HL-60 (cell line): ENCODE measurements at regions not wholly inside any gene's neighbourhood (a gene's known extent, or its start where the extent isn't known, plus 50 kb on each side); places are given as distances from the start of the nearest gene placed in this dataset.

ENCODE experiments used
- DNase-seq, 2 experiments: peaks; one replicate each; pipeline ENCODE4 v3.0.0-alpha.2; 2010 to 2020; ENCODE audit warnings: low read depth in 1 of 2, low spot score in 1 of 2
- H3K27ac ChIP-seq: fragments of 250-450 bp; sonication (Bioruptor Pico); replicated peaks from 2 replicates; pipeline ENCODE4 v1.5.1; 2020; ENCODE audit warnings: mild to moderate bottlenecking, moderate library complexity
- H3K27me3 ChIP-seq: fragments of 250-450 bp; sonication (Bioruptor Pico); 2 replicates; pipeline ENCODE4 v1.5.1; 2021; ENCODE audit warnings: mild to moderate bottlenecking, moderate library complexity; ENCODE audit not compliant: insufficient read depth, poor library complexity, severe bottlenecking
- H3K4me3 ChIP-seq: replicated peaks from 2 replicates; pipeline ENCODE4 v1.5.1; 2011; ENCODE audit warnings: mild to moderate bottlenecking, control low read depth, low read length; ENCODE audit not compliant: insufficient read depth
- CTCF ChIP-seq: IDR thresholded peaks from one replicate; pipeline ENCODE4 v1.5.1; 2011; ENCODE audit warnings: low read length, control low read depth, inconsistent platforms; ENCODE audit not compliant: insufficient read depth
- GABPA ChIP-seq: IDR thresholded peaks from 2 replicates; pipeline ENCODE4 v1.6.1; 2012; ENCODE audit warnings: low read depth
- POLR2AphosphoS5 ChIP-seq: IDR thresholded peaks from 2 replicates; pipeline ENCODE4 v1.6.1; 2012; ENCODE audit warnings: low read depth
- REST ChIP-seq: IDR thresholded peaks from 2 replicates; pipeline ENCODE4 v1.6.1; 2012; ENCODE audit warnings: low read depth; ENCODE audit not compliant: insufficient replicate concordance
- SPI1 ChIP-seq: IDR thresholded peaks from 2 replicates; pipeline ENCODE4 v1.6.1; 2012; ENCODE audit warnings: low read depth, mild to moderate bottlenecking, borderline replicate concordance

- no peak overlapping the region for H3K27ac ChIP-seq
- no peak overlapping the region for H3K4me3 ChIP-seq
- no peak for DNase-seq
- H3K27me3 ChIP-seq: no peaks in the 10 kb centered on the region
- TF ChIP-seq CTCF (no peak), SPI1 (no peak), REST (no peak), POLR2AphosphoS5 (no peak), GABPA (no peak)
Measured at GRCh38 chr21:28773036-28773435, 219.6 kb downstream of the LTN1 start.

GRCh38 chr21:28771790-28772501, 220.7 kb downstream of the LTN1 start:
- TF ChIP-seq POLR2AphosphoS5 (no peak), SPI1 (no peak), GABPA (no peak), REST (no peak), CTCF (no peak)
- H3K27ac ChIP-seq: no peak overlapping the region
- no peak for DNase-seq

GRCh38 chr21:28770867-28771661, 221.6 kb downstream of the LTN1 start:
- TF ChIP-seq CTCF (no peak), POLR2AphosphoS5 (no peak), REST (no peak), GABPA (no peak), SPI1 (no peak)
- H3K4me3 ChIP-seq: no peak overlapping the region
- no peaks in the 10 kb centered on the region for H3K27me3 ChIP-seq
- H3K27ac ChIP-seq: no peak overlapping the region
- DNase-seq: no peak

More at GRCh38 chr21:28771790-28772501, 220.7 kb downstream of the LTN1 start:
- H3K4me3 ChIP-seq: no peak overlapping the region
- H3K27me3 ChIP-seq: no peaks in the 10 kb centered on the region
